Left ventricle myocardium inferior (tissue), 1 donor: ENCODE measurements at regions not wholly inside any gene's neighbourhood (a gene's known extent, or its start where the extent isn't known, plus 50 kb on each side); places are given as distances from the start of the nearest gene placed in this dataset.

Experiments
- DNase-seq: peaks from one replicate; pipeline ENCODE4 v3.0.0-alpha.2; 2020
- H3K27ac ChIP-seq: fragments of 200-600 bp; replicated peaks from 2 replicates; pipeline ENCODE4 v1.8.0; 2021
- H3K27me3 ChIP-seq: fragments of 200-600 bp; 2 replicates; pipeline ENCODE4 v1.8.0; 2021; ENCODE audit warnings: low read depth
- H3K36me3 ChIP-seq: fragments of 200-600 bp; 2 replicates; pipeline ENCODE4 v1.8.0; 2021
- H3K4me1 ChIP-seq: fragments of 200-600 bp; 2 replicates; pipeline ENCODE4 v1.8.0; 2021
- H3K4me3 ChIP-seq: fragments of 200-600 bp; 2 replicates; pipeline ENCODE4 v1.8.0; 2021; ENCODE audit warnings: mild to moderate bottlenecking, moderate library complexity
- H3K9me3 ChIP-seq: fragments of 200-600 bp; replicated peaks from 2 replicates; pipeline ENCODE4 v1.8.0; 2021
- CTCF ChIP-seq: fragments of 200-600 bp; IDR thresholded peaks from 2 replicates; pipeline ENCODE4 v1.8.0; 2021; ENCODE audit warnings: antibody characterized with exemption, mild to moderate bottlenecking, borderline replicate concordance
- intact Hi-C: fragments of 100-400 bp; cut with micrococcal nuclease; formaldehyde crosslinking; loops from one replicate; pipeline ENCODE4 v1.11.0; 2022
- donor health status: DM: no; HTN: yes; CAD: no; lungs with severe emphysema.

- no peak for TF ChIP-seq CTCF
- Histone ChIP-seq H3K27ac (no peak overlapping the region), H3K4me1 (no peaks in the 10 kb centered on the region), H3K36me3 (no peaks in the 10 kb centered on the region), H3K9me3 (no peaks in the 10 kb centered on the region), H3K27me3 (no peaks in the 10 kb centered on the region), H3K4me3 (no peak overlapping the region)
- intact Hi-C loops: no loop called here
- no peak for DNase-seq
Measured at GRCh38 chr1:96633695-96634094, 87.9 kb upstream of the PTBP2 start.

GRCh38 chr1:96634883-96635282 is 86.7 kb upstream of the PTBP2 start:
- TF ChIP-seq CTCF: no peak
- intact Hi-C loops: no loop called here

GRCh38 chr1:96641282-96641681 is 80.3 kb upstream of the PTBP2 start:
- no peak for TF ChIP-seq CTCF
- H3K9me3 ChIP-seq: no peaks in the 10 kb centered on the region
- H3K36me3 ChIP-seq: no peaks in the 10 kb centered on the region
- no peak overlapping the region for H3K27ac ChIP-seq
- intact Hi-C loops: no loop called here
- DNase-seq: no peak
- H3K27me3 ChIP-seq: no peaks in the 10 kb centered on the region
- no peak overlapping the region for H3K4me3 ChIP-seq
- no peaks in the 10 kb centered on the region for H3K4me1 ChIP-seq

More at GRCh38 chr1:96634883-96635282, 86.7 kb upstream of the PTBP2 start:
- DNase-seq: no peak
- Histone ChIP-seq H3K9me3 (no peaks in the 10 kb centered on the region), H3K4me3 (no peak overlapping the region), H3K27ac (no peak overlapping the region), H3K4me1 (no peaks in the 10 kb centered on the region), H3K27me3 (no peaks in the 10 kb centered on the region), H3K36me3 (no peaks in the 10 kb centered on the region)

GRCh38 chr1:96643519-96643918 is 78.1 kb upstream of the PTBP2 start:
- Histone ChIP-seq H3K4me3 (no peak overlapping the region), H3K27ac (no peak overlapping the region), H3K9me3 (no peaks in the 10 kb centered on the region), H3K4me1 (no peaks in the 10 kb centered on the region), H3K36me3 (no peaks in the 10 kb centered on the region), H3K27me3 (no peaks in the 10 kb centered on the region)
- intact Hi-C loops: no loop called here
- no peak for DNase-seq
- no peak for TF ChIP-seq CTCF

GRCh38 chr1:96649301-96649700 is 72.3 kb upstream of the PTBP2 start:
- Histone ChIP-seq H3K27me3 (no peaks in the 10 kb centered on the region), H3K9me3 (no peaks in the 10 kb centered on the region), H3K27ac (no peak overlapping the region), H3K4me3 (no peak overlapping the region), H3K36me3 (no peaks in the 10 kb centered on the region), H3K4me1 (no peaks in the 10 kb centered on the region)
- no peak for TF ChIP-seq CTCF
- intact Hi-C loops: no loop called here
- no peak for DNase-seq

- Histone ChIP-seq H3K27me3 (no peaks in the 10 kb centered on the region), H3K4me1 (no peaks in the 10 kb centered on the region), H3K4me3 (no peak overlapping the region), H3K9me3 (peaks cover 12% of the 10 kb centered on the region), H3K36me3 (no peaks in the 10 kb centered on the region), H3K27ac (no peak overlapping the region)
- intact Hi-C loops: no loop called here
- no peak for TF ChIP-seq CTCF
- no peak for DNase-seq
Measured at GRCh38 chr1:96651517-96651916, 70.1 kb upstream of the PTBP2 start.
